Nephron progenitor cell (in vitro differentiated cells): ENCODE measurements at regions not wholly inside any gene's neighbourhood (a gene's known extent, or its start where the extent isn't known, plus 50 kb on each side); places are given as distances from the start of the nearest gene placed in this dataset.
A peak's percentile ranks its signal among the peaks of the same experiment; 100 is the strongest.

ENCODE experiments used
- DNase-seq: peaks from one replicate; pipeline ENCODE4 v3.0.0; 2021
- H3K27ac Mint-ChIP-seq: 2 replicates; pipeline ENCODE4 v1.8.0; 2021; ENCODE audit warnings: mild to moderate bottlenecking, moderate library complexity, mixed read lengths
- H3K27me3 Mint-ChIP-seq: 2 replicates; pipeline ENCODE4 v1.8.0; 2021; ENCODE audit warnings: mild to moderate bottlenecking, low read depth, mixed read lengths; ENCODE audit not compliant: poor library complexity
- H3K36me3 Mint-ChIP-seq: 2 replicates; pipeline ENCODE4 v1.8.0; 2021; ENCODE audit warnings: low read depth, mixed read lengths
- H3K4me1 Mint-ChIP-seq: 2 replicates; pipeline ENCODE4 v1.8.0; 2021; ENCODE audit warnings: mixed read lengths
- H3K4me3 Mint-ChIP-seq: 2 replicates; pipeline ENCODE4 v1.8.0; 2021; ENCODE audit warnings: mild to moderate bottlenecking, moderate library complexity, mixed read lengths
- H3K9me3 Mint-ChIP-seq: 2 replicates; pipeline ENCODE4 v1.8.0; 2021; ENCODE audit warnings: mild to moderate bottlenecking, moderate library complexity, mixed read lengths
- TF ChIP-seq, protein P1 (sequence below): fragments of 200-600 bp; sonication (generic); IDR thresholded peaks from 2 replicates; pipeline ENCODE4 v1.5.0; 2021; ENCODE audit warnings: antibody characterized with exemption

- H3K27me3 Mint-ChIP-seq, result peaks cover 3% of the 10 kb centered on the region
These were observed 242.8 kb upstream of the ANKRD55 start for GRCh38 chr5:56475689-56476486.

GRCh38 chr5:56471707-56472106 is 238.6 kb upstream of the ANKRD55 start:
- no peak overlapping the region for H3K4me3 Mint-ChIP-seq
- H3K27me3 Mint-ChIP-seq, result peaks cover 3% of the 10 kb centered on the region
- H3K27ac Mint-ChIP-seq, result no peak overlapping the region
- TF ChIP-seq, protein P1, sequence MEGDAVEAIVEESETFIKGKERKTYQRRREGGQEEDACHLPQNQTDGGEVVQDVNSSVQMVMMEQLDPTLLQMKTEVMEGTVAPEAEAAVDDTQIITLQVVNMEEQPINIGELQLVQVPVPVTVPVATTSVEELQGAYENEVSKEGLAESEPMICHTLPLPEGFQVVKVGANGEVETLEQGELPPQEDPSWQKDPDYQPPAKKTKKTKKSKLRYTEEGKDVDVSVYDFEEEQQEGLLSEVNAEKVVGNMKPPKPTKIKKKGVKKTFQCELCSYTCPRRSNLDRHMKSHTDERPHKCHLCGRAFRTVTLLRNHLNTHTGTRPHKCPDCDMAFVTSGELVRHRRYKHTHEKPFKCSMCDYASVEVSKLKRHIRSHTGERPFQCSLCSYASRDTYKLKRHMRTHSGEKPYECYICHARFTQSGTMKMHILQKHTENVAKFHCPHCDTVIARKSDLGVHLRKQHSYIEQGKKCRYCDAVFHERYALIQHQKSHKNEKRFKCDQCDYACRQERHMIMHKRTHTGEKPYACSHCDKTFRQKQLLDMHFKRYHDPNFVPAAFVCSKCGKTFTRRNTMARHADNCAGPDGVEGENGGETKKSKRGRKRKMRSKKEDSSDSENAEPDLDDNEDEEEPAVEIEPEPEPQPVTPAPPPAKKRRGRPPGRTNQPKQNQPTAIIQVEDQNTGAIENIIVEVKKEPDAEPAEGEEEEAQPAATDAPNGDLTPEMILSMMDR, result no peak
- peaks cover 39% of the 10 kb centered on the region for H3K4me1 Mint-ChIP-seq
- H3K36me3 Mint-ChIP-seq, result no peaks in the 10 kb centered on the region
- no peaks in the 10 kb centered on the region for H3K9me3 Mint-ChIP-seq
- DNase-seq, result no peak

More at GRCh38 chr5:56475689-56476486, 242.8 kb upstream of the ANKRD55 start:
- no peaks in the 10 kb centered on the region for H3K36me3 Mint-ChIP-seq
- no peaks in the 10 kb centered on the region for H3K9me3 Mint-ChIP-seq
- peak overlapping the region; percentile 25 for H3K27ac Mint-ChIP-seq
- TF ChIP-seq, protein P1, result no peak
- H3K4me1 Mint-ChIP-seq, result peaks cover 49% of the 10 kb centered on the region
- no peak for DNase-seq
- H3K4me3 Mint-ChIP-seq, result no peak overlapping the region

- H3K36me3 Mint-ChIP-seq, result no peaks in the 10 kb centered on the region
- peaks cover 37% of the 10 kb centered on the region for H3K4me1 Mint-ChIP-seq
- H3K4me3 Mint-ChIP-seq, result no peak overlapping the region
- no peak for DNase-seq
- no peaks in the 10 kb centered on the region for H3K9me3 Mint-ChIP-seq
- no peak overlapping the region for H3K27ac Mint-ChIP-seq
- TF ChIP-seq, protein P1, result no peak
- H3K27me3 Mint-ChIP-seq, result peaks cover 3% of the 10 kb centered on the region
These were observed 236.9 kb upstream of the ANKRD55 start for GRCh38 chr5:56470007-56470406.

- H3K4me1 Mint-ChIP-seq, result peaks cover 47% of the 10 kb centered on the region
- peaks cover 3% of the 10 kb centered on the region for H3K27me3 Mint-ChIP-seq
- H3K36me3 Mint-ChIP-seq, result no peaks in the 10 kb centered on the region
- H3K9me3 Mint-ChIP-seq, result no peaks in the 10 kb centered on the region
- H3K27ac Mint-ChIP-seq, result peak overlapping the region; percentile 41
- TF ChIP-seq, protein P1, result no peak
- no peak for DNase-seq
- no peak overlapping the region for H3K4me3 Mint-ChIP-seq
These were observed 235.1 kb upstream of the ANKRD55 start for GRCh38 chr5:56468277-56468676.

GRCh38 chr5:56467176-56467717 is 234.1 kb upstream of the ANKRD55 start:
- H3K36me3 Mint-ChIP-seq, result no peaks in the 10 kb centered on the region
- no peak overlapping the region for H3K4me3 Mint-ChIP-seq
- TF ChIP-seq, protein P1, result no peak
- peaks cover 47% of the 10 kb centered on the region for H3K4me1 Mint-ChIP-seq
- H3K27ac Mint-ChIP-seq, result no peak overlapping the region
- no peak for DNase-seq
- H3K9me3 Mint-ChIP-seq, result no peaks in the 10 kb centered on the region
- H3K27me3 Mint-ChIP-seq, result peaks cover 3% of the 10 kb centered on the region
